SK-N-SH treated with all-trans-retinoic acid at 6 μM for 48 hours (cell line): ENCODE measurements at regions not wholly inside any gene's neighbourhood (a gene's known extent, or its start where the extent isn't known, plus 50 kb on each side); places are given as distances from the start of the nearest gene placed in this dataset.

Experiments
- ATAC-seq: fragments of 200-7000 bp; cut with Tn5 transposase; 3 replicates; pipeline ENCODE4 v1.9.1; 2020; ENCODE audit warnings: mild to moderate bottlenecking, moderate library complexity
- BACH2 ChIP-seq: fragments of 250-450 bp; sonication (Bioruptor Pico); IDR thresholded peaks from 2 replicates; pipeline ENCODE4 v1.9.0; 2021; ENCODE audit warnings: mild to moderate bottlenecking, borderline replicate concordance
- CSDC2 ChIP-seq: fragments of 250-450 bp; sonication (Bioruptor Pico); IDR thresholded peaks from 2 replicates; pipeline ENCODE4 v1.5.0; 2020; ENCODE audit warnings: mild to moderate bottlenecking, moderate library complexity
- ESRRG ChIP-seq: fragments of 250-450 bp; sonication (Bioruptor Pico); IDR thresholded peaks from 2 replicates; pipeline ENCODE4 v1.6.1; 2021; ENCODE audit warnings: mild to moderate bottlenecking
- GLIS3 ChIP-seq: fragments of 250-450 bp; sonication (Bioruptor Pico); IDR thresholded peaks from 2 replicates; pipeline ENCODE4 v1.5.0; 2020; ENCODE audit warnings: mild to moderate bottlenecking, moderate library complexity
- OSR1 ChIP-seq: fragments of 250-450 bp; sonication (Bioruptor Pico); IDR thresholded peaks from 2 replicates; pipeline ENCODE4 v1.8.0; 2022; ENCODE audit warnings: moderate library complexity, mild to moderate bottlenecking, inconsistent platforms
- PPARA ChIP-seq: fragments of 250-450 bp; sonication (Bioruptor Pico); IDR thresholded peaks from 2 replicates; pipeline ENCODE4 v1.5.0; 2020; ENCODE audit warnings: mild to moderate bottlenecking, borderline replicate concordance
- RARB ChIP-seq: fragments of 250-450 bp; sonication (Bioruptor Pico); IDR thresholded peaks from 2 replicates; pipeline ENCODE4 v1.8.0; 2021; ENCODE audit warnings: mild to moderate bottlenecking, moderate library complexity
- SNAI2 ChIP-seq: fragments of 250-450 bp; sonication (Bioruptor Pico); IDR thresholded peaks from 2 replicates; pipeline ENCODE4 v1.5.0; 2020; ENCODE audit warnings: mild to moderate bottlenecking, moderate library complexity
- TOX ChIP-seq: fragments of 250-450 bp; sonication (Bioruptor Pico); IDR thresholded peaks from 2 replicates; pipeline ENCODE4 v1.8.0; 2021; ENCODE audit warnings: mild to moderate bottlenecking, moderate library complexity, borderline replicate concordance
- ZC3H10 ChIP-seq: fragments of 250-450 bp; sonication (Bioruptor Pico); IDR thresholded peaks from 2 replicates; pipeline ENCODE4 v1.5.1; 2021; ENCODE audit warnings: mild to moderate bottlenecking, moderate library complexity
- ZFP3 ChIP-seq: fragments of 250-450 bp; sonication (Bioruptor Pico); IDR thresholded peaks from 2 replicates; pipeline ENCODE4 v1.5.0; 2020; ENCODE audit warnings: mild to moderate bottlenecking, moderate library complexity
- ZFP30 ChIP-seq: fragments of 450-650 bp; formaldehyde crosslinking; IDR thresholded peaks from 2 replicates; pipeline ENCODE4 v1.5.0; 2022; ENCODE audit warnings: mild to moderate bottlenecking, moderate library complexity
- ZNF565 ChIP-seq: fragments of 450-650 bp; formaldehyde crosslinking; conservative IDR thresholded peaks from 2 replicates; pipeline ENCODE4 v1.5.0; 2020; ENCODE audit warnings: low read depth, mild to moderate bottlenecking, moderate library complexity
- ZNF70 ChIP-seq: fragments of 450-650 bp; formaldehyde crosslinking; IDR thresholded peaks from 2 replicates; pipeline ENCODE4 v1.5.0; 2020; ENCODE audit warnings: mild to moderate bottlenecking, moderate library complexity
- ZNF8 ChIP-seq: fragments of 450-650 bp; formaldehyde crosslinking; IDR thresholded peaks from 2 replicates; pipeline ENCODE4 v1.5.0; 2020; ENCODE audit warnings: mild to moderate bottlenecking, moderate library complexity
- TF ChIP-seq, protein P1 (sequence below): fragments of 250-450 bp; sonication (Bioruptor Pico); IDR thresholded peaks from 2 replicates; pipeline ENCODE4 v1.8.0; 2021; ENCODE audit warnings: low read depth, mild to moderate bottlenecking, moderate library complexity, borderline replicate concordance
- TF ChIP-seq, protein P2 (sequence below): fragments of 250-450 bp; sonication (Bioruptor Pico); IDR thresholded peaks from 2 replicates; pipeline ENCODE4 v1.5.1; 2021; ENCODE audit warnings: mild to moderate bottlenecking, moderate library complexity
- TF ChIP-seq, protein P3 (sequence below): fragments of 250-450 bp; sonication (Bioruptor Pico); IDR thresholded peaks from 2 replicates; pipeline ENCODE4 v1.8.0; 2020; ENCODE audit warnings: mild to moderate bottlenecking, moderate library complexity, borderline replicate concordance
- TF ChIP-seq, protein P4 (sequence below): fragments of 250-450 bp; sonication (Bioruptor Pico); IDR thresholded peaks from 2 replicates; pipeline ENCODE4 v1.5.0; 2020; ENCODE audit warnings: mild to moderate bottlenecking, moderate library complexity
- TF ChIP-seq, protein P5 (sequence below): fragments of 250-450 bp; sonication (Bioruptor Pico); IDR thresholded peaks from 2 replicates; pipeline ENCODE4 v1.5.1; 2020; ENCODE audit warnings: low read depth, mild to moderate bottlenecking, moderate library complexity

DNA sequence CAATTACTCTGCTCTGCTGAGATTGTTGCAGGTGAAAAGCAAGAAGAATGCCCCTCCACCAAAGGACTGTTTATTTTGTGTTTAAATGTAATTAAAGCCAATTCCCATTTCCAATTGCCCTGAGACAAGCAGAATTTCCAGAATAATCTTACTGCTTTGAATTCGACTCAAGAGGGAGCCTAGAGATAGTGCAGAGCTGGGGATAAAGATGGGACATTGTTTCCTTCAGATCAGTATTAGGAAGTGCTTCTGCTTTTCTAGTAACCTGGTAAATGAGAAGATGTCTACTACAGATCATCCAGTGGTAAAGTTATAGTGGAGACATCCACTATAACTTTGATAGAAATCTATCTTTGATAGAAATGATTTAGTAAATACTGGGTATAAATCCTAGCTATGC lies 326.9 kb downstream of the UBE3D start (continued):
- TF ChIP-seq, protein P1, sequence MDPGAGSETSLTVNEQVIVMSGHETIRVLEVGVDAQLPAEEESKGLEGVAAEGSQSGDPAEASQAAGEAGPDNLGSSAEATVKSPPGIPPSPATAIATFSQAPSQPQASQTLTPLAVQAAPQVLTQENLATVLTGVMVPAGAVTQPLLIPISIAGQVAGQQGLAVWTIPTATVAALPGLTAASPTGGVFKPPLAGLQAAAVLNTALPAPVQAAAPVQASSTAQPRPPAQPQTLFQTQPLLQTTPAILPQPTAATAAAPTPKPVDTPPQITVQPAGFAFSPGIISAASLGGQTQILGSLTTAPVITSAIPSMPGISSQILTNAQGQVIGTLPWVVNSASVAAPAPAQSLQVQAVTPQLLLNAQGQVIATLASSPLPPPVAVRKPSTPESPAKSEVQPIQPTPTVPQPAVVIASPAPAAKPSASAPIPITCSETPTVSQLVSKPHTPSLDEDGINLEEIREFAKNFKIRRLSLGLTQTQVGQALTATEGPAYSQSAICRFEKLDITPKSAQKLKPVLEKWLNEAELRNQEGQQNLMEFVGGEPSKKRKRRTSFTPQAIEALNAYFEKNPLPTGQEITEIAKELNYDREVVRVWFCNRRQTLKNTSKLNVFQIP (CRISPR knock-in tag) = no peak
- no peak for TF ChIP-seq PPARA
- no peak for TF ChIP-seq ZNF70
- TF ChIP-seq ZFP3 (CRISPR knock-in tag) = no peak
- TF ChIP-seq RARB (CRISPR knock-in tag) = no peak

DNA sequence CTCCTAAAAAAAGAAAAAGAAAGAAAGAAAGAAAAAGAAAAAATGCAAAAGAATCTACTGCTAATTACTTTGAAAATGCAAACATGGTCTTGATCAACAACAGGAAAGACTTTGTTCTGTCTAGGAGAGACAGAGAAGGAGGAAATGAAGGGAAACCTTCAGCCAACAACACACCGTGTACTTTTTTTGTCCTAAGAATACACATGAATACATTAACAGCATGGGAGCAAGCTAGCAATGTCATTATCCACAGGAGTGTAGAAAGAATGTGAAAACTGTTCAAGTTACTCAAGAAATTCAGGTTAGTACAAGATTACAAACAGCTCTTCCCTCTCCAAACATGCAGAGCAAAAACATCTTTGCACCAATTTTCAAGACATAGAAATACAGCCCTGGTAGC lies 326.3 kb downstream of the UBE3D start:
- TF ChIP-seq ZFP3 (CRISPR knock-in tag) (no peak), ESRRG (CRISPR knock-in tag) (no peak), TOX (CRISPR knock-in tag) (no peak), CSDC2 (CRISPR knock-in tag) (no peak), OSR1 (CRISPR knock-in tag) (no peak), BACH2 (CRISPR knock-in tag) (no peak)
- TF ChIP-seq, protein P2, sequence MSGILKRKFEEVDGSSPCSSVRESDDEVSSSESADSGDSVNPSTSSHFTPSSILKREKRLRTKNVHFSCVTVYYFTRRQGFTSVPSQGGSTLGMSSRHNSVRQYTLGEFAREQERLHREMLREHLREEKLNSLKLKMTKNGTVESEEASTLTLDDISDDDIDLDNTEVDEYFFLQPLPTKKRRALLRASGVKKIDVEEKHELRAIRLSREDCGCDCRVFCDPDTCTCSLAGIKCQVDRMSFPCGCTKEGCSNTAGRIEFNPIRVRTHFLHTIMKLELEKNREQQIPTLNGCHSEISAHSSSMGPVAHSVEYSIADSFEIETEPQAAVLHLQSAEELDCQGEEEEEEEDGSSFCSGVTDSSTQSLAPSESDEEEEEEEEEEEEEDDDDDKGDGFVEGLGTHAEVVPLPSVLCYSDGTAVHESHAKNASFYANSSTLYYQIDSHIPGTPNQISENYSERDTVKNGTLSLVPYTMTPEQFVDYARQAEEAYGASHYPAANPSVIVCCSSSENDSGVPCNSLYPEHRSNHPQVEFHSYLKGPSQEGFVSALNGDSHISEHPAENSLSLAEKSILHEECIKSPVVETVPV (CRISPR knock-in tag) = no peak
- no peak for ATAC-seq

DNA sequence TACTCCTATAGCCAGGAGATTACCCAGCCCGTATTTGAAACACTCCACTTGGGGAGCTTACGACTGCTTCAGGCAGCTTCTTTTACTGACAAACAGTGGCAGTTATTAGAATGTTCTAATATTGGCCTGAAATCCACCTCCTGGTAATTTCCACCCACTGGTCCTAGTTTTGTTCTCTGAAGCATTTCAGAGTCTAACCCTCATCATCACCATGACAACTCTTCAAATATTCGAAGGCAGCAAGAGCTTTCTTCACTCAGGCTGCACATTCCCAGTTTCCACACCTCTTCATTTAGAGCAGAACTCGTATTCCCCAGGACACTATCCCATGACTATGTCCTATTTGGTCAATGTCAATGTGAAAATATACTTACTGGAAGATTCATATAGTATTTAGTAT lies 325.6 kb downstream of the UBE3D start:
- ATAC-seq = no peak
- TF ChIP-seq, protein P3, sequence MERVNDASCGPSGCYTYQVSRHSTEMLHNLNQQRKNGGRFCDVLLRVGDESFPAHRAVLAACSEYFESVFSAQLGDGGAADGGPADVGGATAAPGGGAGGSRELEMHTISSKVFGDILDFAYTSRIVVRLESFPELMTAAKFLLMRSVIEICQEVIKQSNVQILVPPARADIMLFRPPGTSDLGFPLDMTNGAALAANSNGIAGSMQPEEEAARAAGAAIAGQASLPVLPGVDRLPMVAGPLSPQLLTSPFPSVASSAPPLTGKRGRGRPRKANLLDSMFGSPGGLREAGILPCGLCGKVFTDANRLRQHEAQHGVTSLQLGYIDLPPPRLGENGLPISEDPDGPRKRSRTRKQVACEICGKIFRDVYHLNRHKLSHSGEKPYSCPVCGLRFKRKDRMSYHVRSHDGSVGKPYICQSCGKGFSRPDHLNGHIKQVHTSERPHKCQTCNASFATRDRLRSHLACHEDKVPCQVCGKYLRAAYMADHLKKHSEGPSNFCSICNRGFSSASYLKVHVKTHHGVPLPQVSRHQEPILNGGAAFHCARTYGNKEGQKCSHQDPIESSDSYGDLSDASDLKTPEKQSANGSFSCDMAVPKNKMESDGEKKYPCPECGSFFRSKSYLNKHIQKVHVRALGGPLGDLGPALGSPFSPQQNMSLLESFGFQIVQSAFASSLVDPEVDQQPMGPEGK (CRISPR knock-in tag) = no peak
- TF ChIP-seq ZNF70 = no peak
- no peak for TF ChIP-seq GLIS3 (CRISPR knock-in tag)
- no peak for TF ChIP-seq BACH2 (CRISPR knock-in tag)
- no peak for TF ChIP-seq OSR1 (CRISPR knock-in tag)
- no peak for TF ChIP-seq SNAI2 (CRISPR knock-in tag)
- TF ChIP-seq CSDC2 (CRISPR knock-in tag) = no peak
- no peak for TF ChIP-seq ZNF565 (CRISPR knock-in tag)
- TF ChIP-seq, protein P4, sequence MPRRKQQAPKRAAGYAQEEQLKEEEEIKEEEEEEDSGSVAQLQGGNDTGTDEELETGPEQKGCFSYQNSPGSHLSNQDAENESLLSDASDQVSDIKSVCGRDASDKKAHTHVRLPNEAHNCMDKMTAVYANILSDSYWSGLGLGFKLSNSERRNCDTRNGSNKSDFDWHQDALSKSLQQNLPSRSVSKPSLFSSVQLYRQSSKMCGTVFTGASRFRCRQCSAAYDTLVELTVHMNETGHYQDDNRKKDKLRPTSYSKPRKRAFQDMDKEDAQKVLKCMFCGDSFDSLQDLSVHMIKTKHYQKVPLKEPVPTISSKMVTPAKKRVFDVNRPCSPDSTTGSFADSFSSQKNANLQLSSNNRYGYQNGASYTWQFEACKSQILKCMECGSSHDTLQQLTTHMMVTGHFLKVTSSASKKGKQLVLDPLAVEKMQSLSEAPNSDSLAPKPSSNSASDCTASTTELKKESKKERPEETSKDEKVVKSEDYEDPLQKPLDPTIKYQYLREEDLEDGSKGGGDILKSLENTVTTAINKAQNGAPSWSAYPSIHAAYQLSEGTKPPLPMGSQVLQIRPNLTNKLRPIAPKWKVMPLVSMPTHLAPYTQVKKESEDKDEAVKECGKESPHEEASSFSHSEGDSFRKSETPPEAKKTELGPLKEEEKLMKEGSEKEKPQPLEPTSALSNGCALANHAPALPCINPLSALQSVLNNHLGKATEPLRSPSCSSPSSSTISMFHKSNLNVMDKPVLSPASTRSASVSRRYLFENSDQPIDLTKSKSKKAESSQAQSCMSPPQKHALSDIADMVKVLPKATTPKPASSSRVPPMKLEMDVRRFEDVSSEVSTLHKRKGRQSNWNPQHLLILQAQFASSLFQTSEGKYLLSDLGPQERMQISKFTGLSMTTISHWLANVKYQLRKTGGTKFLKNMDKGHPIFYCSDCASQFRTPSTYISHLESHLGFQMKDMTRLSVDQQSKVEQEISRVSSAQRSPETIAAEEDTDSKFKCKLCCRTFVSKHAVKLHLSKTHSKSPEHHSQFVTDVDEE (CRISPR knock-in tag) = no peak
- TF ChIP-seq TOX (CRISPR knock-in tag) = no peak
- TF ChIP-seq ESRRG (CRISPR knock-in tag) = no peak
- no peak for TF ChIP-seq ZC3H10 (CRISPR knock-in tag)
- TF ChIP-seq PPARA = no peak
- no peak for TF ChIP-seq ZFP3 (CRISPR knock-in tag)
- TF ChIP-seq ZFP30 (CRISPR knock-in tag) = no peak
- TF ChIP-seq, protein P2 (CRISPR knock-in tag) = no peak

DNA sequence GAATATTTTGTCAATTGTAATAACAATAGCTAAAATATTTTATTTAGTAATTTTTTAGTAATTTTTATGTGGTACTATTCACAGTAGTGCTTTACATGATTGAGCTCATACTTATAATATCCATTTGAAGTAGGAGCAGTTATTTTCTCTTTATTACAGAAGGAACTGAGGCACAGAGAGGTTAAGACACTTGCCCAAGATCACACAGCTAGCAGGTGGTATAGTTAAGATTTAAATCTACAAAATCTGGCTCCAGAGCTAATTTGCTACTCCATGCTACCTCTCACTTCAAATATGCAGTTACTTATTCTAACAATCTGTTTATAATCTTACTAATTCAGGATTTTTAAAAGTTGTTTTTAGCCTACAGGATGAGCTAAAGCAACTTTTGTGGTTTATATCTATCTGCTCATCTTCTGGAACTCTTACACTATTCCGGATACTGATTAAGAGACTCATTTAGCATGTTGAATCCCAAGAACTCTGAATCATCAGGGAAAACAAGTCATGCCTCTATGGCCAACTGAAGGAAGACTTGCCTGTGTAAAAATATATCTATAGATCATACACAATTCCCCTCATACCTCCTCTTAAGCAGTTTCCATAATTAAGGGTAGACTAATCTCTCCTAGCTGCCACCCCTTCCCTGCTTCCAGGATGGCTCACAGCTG lies 324.2 kb downstream of the UBE3D start:
- no peak; the same call in 2 of the 3 replicates for ATAC-seq
- TF ChIP-seq RARB (CRISPR knock-in tag) (no peak), ESRRG (CRISPR knock-in tag) (no peak), ZFP3 (CRISPR knock-in tag) (no peak), OSR1 (CRISPR knock-in tag) (no peak), TOX (CRISPR knock-in tag) (no peak), CSDC2 (CRISPR knock-in tag) (no peak), ZNF8 (no peak), ZC3H10 (CRISPR knock-in tag) (no peak), ZNF70 (no peak), SNAI2 (CRISPR knock-in tag) (no peak), GLIS3 (CRISPR knock-in tag) (no peak)
- TF ChIP-seq, protein P5, sequence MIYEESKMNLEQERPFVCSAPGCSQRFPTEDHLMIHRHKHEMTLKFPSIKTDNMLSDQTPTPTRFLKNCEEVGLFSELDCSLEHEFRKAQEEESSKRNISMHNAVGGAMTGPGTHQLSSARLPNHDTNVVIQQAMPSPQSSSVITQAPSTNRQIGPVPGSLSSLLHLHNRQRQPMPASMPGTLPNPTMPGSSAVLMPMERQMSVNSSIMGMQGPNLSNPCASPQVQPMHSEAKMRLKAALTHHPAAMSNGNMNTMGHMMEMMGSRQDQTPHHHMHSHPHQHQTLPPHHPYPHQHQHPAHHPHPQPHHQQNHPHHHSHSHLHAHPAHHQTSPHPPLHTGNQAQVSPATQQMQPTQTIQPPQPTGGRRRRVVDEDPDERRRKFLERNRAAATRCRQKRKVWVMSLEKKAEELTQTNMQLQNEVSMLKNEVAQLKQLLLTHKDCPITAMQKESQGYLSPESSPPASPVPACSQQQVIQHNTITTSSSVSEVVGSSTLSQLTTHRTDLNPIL (CRISPR knock-in tag) = no peak
- TF ChIP-seq, protein P4 (CRISPR knock-in tag) = no peak
